ENCODE measurements at regions not wholly inside any gene's neighbourhood (a gene's known extent, or its start where the extent isn't known, plus 50 kb on each side); places are given as distances from the start of the nearest gene placed in this dataset.

GRCh38 chr4:134421734-134422133, 220.1 kb upstream of the PABPC4L start:
- H3K9me3 Mint-ChIP-seq = no peaks in the 10 kb centered on the region
- H3K27me3 Mint-ChIP-seq (ENCODE audit: insufficient read depth, low read depth, poor library complexity) = no peaks in the 10 kb centered on the region
- H3K4me1 ChIP-seq (ENCODE audit: insufficient read depth) = peaks cover 4% of the 10 kb centered on the region; the same call in 1 of the 2 replicates
- no peak overlapping the region for H2AFZ ChIP-seq
- no peak for ATAC-seq
- no peak for TF ChIP-seq POLR2AphosphoS5 (IDR thresholded peaks at IDR 0.05; ENCODE audit: low read depth)
- no peak for TF ChIP-seq REST (IDR thresholded peaks at IDR 0.05; ENCODE audit: unreplicated experiment)
- TF ChIP-seq ZNF462 (CRISPR knock-in tag; IDR thresholded peaks at IDR 0.05) = no peak
- TF ChIP-seq CTCF (conservative IDR thresholded peaks at IDR 0.05; ENCODE audit: low read depth in 2 of 2) = no peak
- TF ChIP-seq ZNF114 (CRISPR knock-in tag; IDR thresholded peaks at IDR 0.05) = no peak
- no peak for TF ChIP-seq CREB1 (CRISPR knock-in tag; IDR thresholded peaks at IDR 0.05; ENCODE audit: low read depth)
- no peak for TF ChIP-seq EZH2phosphoT487 (IDR thresholded peaks at IDR 0.05; ENCODE audit: unreplicated experiment)
- H3K4me2 ChIP-seq = no peak overlapping the region
- H3K79me2 ChIP-seq (replicated peaks; ENCODE audit: insufficient read depth) = no peaks in the 10 kb centered on the region
- H3K27me3 ChIP-seq (ENCODE audit: insufficient read depth) = no peaks in the 10 kb centered on the region
- no peaks in the 10 kb centered on the region for H3K9me2 ChIP-seq (ENCODE audit: insufficient read depth)
- H3K36me3 ChIP-seq (ENCODE audit: insufficient read depth) = no peaks in the 10 kb centered on the region
- no peak overlapping the region for H3K27ac Mint-ChIP-seq
- no peaks in the 10 kb centered on the region for H3F3A ChIP-seq (replicated peaks; ENCODE audit: low read depth)
- no peak overlapping the region for H3K4me3 Mint-ChIP-seq
- H3K27ac ChIP-seq (ENCODE audit: low read depth) = no peak overlapping the region
- no peaks in the 10 kb centered on the region for H3K36me3 Mint-ChIP-seq (ENCODE audit: low read depth)
- no peak overlapping the region for H3K4me3 ChIP-seq
- no peak for DNase-seq (ENCODE audit: low spot score)
- H3K4me1 Mint-ChIP-seq = peaks cover 3% of the 10 kb centered on the region; the same call in 2 of the 3 replicates
- H4K20me1 ChIP-seq (replicated peaks; ENCODE audit: insufficient read depth) = no peaks in the 10 kb centered on the region
